ENCODE measurements at regions not wholly inside any gene's neighbourhood (a gene's known extent, or its start where the extent isn't known, plus 50 kb on each side); places are given as distances from the start of the nearest gene placed in this dataset.

DNA sequence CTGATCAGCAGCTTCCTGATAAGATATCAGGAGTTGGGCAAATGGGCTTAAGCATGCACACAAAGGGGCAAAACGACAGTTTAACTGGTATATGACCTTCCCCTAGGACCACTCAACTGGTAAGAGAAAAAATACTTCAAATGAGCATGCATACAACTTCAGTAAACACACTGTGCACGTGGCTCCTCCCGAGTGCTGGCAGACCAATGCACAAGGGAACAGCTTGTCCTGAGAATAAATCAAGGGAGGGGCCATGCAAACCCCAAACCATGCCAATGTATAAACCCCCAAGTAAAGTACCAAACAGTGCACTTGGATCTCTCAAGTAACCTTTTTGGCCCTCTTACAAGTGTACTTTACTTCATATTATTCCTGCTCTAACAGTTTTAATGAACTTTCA is 293.3 kb upstream of the TBX22 start:
- H3K4me1 ChIP-seq (ENCODE audit: control insufficient read depth, insufficient read depth, low read length), result no peaks in the 10 kb centered on the region
- RAD21 ChIA-PET (ENCODE audit: unreplicated experiment), result no interaction called here
- in situ Hi-C loops (cut with MboI), result no loop called here

More for the DNA sequence above, 293.3 kb upstream of the TBX22 start:
- ChIA-PET CTCF (no interaction called here), SMC1A (ENCODE audit: uncharacterized antibody, unreplicated experiment) (interaction anchor here (0.8 kb wide), 1 partner anchor 9 kb away, joined by 3 read pairs; no protein-coding TSS in a partner anchor), POLR2A (no interaction called here)
- H3K79me2 ChIP-seq (ENCODE audit: control insufficient read depth, insufficient read depth, low read length), result no peaks in the 10 kb centered on the region
- ATAC-seq (no peak), FAIRE-seq (no peak), DNase-seq (ENCODE audit: low read depth, low spot score) (no peak)
- no peaks in the 10 kb centered on the region for H3K36me3 ChIP-seq (ENCODE audit: control insufficient read depth in 2 of 2, insufficient read depth in 2 of 2, low read length in 1 of 2)
- H3K27me3 ChIP-seq (replicated peaks in 1 of 2; ENCODE audit: control insufficient read depth in 2 of 2, insufficient read depth in 2 of 2, low read length in 1 of 2), result no peaks in the 10 kb centered on the region
- H3K9ac ChIP-seq (ENCODE audit: control insufficient read depth, insufficient read depth, low read length), result no peak overlapping the region
- BruUV-seq (replicated peaks), result no TSS peak
- no peak overlapping the region for H3K4me2 ChIP-seq (ENCODE audit: control insufficient read depth, insufficient read depth)
- no peak overlapping the region for H2AFZ ChIP-seq (ENCODE audit: control insufficient read depth, low read depth, low read length)
- 0% methylated on average over 3 of the region's 3 CpGs for WGBS (ENCODE audit: insufficient coverage, insufficient replicate concordance, low lambda C conversion rate, missing lambda C conversion rate)
- H3K27ac ChIP-seq (ENCODE audit: control insufficient read depth, insufficient read depth), result no peak overlapping the region
- no peak overlapping the region for H3K4me3 ChIP-seq
- TF ChIP-seq, protein P1, sequence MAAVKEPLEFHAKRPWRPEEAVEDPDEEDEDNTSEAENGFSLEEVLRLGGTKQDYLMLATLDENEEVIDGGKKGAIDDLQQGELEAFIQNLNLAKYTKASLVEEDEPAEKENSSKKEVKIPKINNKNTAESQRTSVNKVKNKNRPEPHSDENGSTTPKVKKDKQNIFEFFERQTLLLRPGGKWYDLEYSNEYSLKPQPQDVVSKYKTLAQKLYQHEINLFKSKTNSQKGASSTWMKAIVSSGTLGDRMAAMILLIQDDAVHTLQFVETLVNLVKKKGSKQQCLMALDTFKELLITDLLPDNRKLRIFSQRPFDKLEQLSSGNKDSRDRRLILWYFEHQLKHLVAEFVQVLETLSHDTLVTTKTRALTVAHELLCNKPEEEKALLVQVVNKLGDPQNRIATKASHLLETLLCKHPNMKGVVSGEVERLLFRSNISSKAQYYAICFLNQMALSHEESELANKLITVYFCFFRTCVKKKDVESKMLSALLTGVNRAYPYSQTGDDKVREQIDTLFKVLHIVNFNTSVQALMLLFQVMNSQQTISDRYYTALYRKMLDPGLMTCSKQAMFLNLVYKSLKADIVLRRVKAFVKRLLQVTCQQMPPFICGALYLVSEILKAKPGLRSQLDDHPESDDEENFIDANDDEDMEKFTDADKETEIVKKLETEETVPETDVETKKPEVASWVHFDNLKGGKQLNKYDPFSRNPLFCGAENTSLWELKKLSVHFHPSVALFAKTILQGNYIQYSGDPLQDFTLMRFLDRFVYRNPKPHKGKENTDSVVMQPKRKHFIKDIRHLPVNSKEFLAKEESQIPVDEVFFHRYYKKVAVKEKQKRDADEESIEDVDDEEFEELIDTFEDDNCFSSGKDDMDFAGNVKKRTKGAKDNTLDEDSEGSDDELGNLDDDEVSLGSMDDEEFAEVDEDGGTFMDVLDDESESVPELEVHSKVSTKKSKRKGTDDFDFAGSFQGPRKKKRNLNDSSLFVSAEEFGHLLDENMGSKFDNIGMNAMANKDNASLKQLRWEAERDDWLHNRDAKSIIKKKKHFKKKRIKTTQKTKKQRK (IDR thresholded peaks at IDR 0.05; ENCODE audit: low read depth, low read length), result no peak
- no peak for TF ChIP-seq TCF3 (IDR thresholded peaks at IDR 0.05; ENCODE audit: borderline replicate concordance, insufficient read depth, low read depth, low read length)
- TF ChIP-seq, protein P2, sequence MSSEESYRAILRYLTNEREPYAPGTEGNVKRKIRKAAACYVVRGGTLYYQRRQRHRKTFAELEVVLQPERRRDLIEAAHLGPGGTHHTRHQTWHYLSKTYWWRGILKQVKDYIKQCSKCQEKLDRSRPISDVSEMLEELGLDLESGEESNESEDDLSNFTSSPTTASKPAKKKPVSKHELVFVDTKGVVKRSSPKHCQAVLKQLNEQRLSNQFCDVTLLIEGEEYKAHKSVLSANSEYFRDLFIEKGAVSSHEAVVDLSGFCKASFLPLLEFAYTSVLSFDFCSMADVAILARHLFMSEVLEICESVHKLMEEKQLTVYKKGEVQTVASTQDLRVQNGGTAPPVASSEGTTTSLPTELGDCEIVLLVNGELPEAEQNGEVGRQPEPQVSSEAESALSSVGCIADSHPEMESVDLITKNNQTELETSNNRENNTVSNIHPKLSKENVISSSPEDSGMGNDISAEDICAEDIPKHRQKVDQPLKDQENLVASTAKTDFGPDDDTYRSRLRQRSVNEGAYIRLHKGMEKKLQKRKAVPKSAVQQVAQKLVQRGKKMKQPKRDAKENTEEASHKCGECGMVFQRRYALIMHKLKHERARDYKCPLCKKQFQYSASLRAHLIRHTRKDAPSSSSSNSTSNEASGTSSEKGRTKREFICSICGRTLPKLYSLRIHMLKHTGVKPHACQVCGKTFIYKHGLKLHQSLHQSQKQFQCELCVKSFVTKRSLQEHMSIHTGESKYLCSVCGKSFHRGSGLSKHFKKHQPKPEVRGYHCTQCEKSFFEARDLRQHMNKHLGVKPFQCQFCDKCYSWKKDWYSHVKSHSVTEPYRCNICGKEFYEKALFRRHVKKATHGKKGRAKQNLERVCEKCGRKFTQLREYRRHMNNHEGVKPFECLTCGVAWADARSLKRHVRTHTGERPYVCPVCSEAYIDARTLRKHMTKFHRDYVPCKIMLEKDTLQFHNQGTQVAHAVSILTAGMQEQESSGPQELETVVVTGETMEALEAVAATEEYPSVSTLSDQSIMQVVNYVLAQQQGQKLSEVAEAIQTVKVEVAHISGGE (CRISPR knock-in tag; IDR thresholded peaks at IDR 0.05), result no peak
- TF ChIP-seq, protein P3, sequence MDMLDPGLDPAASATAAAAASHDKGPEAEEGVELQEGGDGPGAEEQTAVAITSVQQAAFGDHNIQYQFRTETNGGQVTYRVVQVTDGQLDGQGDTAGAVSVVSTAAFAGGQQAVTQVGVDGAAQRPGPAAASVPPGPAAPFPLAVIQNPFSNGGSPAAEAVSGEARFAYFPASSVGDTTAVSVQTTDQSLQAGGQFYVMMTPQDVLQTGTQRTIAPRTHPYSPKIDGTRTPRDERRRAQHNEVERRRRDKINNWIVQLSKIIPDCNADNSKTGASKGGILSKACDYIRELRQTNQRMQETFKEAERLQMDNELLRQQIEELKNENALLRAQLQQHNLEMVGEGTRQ (IDR thresholded peaks at IDR 0.05; ENCODE audit: borderline replicate concordance, low read depth, low read length), result no peak
- TF ChIP-seq EZH2 (IDR thresholded peaks at IDR 0.05; ENCODE audit: borderline replicate concordance, control insufficient read depth, low read depth, low read length), result no peak
- no peak for TF ChIP-seq ZNF207 (IDR thresholded peaks at IDR 0.05; ENCODE audit: borderline replicate concordance)
- no peak for TF ChIP-seq BMI1 (IDR thresholded peaks at IDR 0.05; ENCODE audit: borderline replicate concordance)
- no peak for TF ChIP-seq TARDBP (IDR thresholded peaks at IDR 0.05; ENCODE audit: borderline replicate concordance)
- no peak for TF ChIP-seq SRF (IDR thresholded peaks at IDR 0.05; ENCODE audit: low read depth in 2 of 2, low read length in 2 of 2)
- no peaks in the 10 kb centered on the region for H4K20me1 ChIP-seq (ENCODE audit: control insufficient read depth, insufficient read depth)
- H3K9me3 ChIP-seq (replicated peaks; ENCODE audit: control insufficient read depth, insufficient read depth, low read length), result no peaks in the 10 kb centered on the region
- intact Hi-C loops (cut with micrococcal nuclease; ENCODE audit: unreplicated experiment), result no loop called here
